HEK293T (cell line): ENCODE measurements at regions not wholly inside any gene's neighbourhood (a gene's known extent, or its start where the extent isn't known, plus 50 kb on each side); places are given as distances from the start of the nearest gene placed in this dataset.

Source experiments
- CTCF ChIA-PET: fragments of 350-600 bp; formaldehyde crosslinking; extraction: SDS; loops from one replicate; lab custom pipeline; 2021; ENCODE audit warnings: antibody characterized with exemption, inconsistent platforms; lab: Yijun Ruan, JAX
- POLR2A ChIA-PET: fragments of 350-600 bp; formaldehyde crosslinking; extraction: SDS; loops from one replicate; lab custom pipeline; 2020; ENCODE audit warnings: antibody characterized with exemption, inconsistent platforms; lab: Yijun Ruan, JAX
- DNase-seq: peaks from one replicate; pipeline ENCODE4 v3.0.0; 2012; ENCODE audit warnings: mixed read lengths; ENCODE audit errors: extremely low spot score
- ARNT ChIP-seq: fragments of 450-650 bp; IDR thresholded peaks from 2 replicates; pipeline ENCODE4 v1.6.1; 2017; ENCODE audit warnings: mild to moderate bottlenecking
- BHLHE40 ChIP-seq: fragments of 450-650 bp; IDR thresholded peaks from 2 replicates; pipeline ENCODE4 v1.6.1; 2016; ENCODE audit warnings: mild to moderate bottlenecking, moderate library complexity, borderline replicate concordance
- CTBP1 ChIP-seq: fragments of 450-650 bp; IDR thresholded peaks from 2 replicates; pipeline ENCODE4 v1.6.1; 2016; ENCODE audit warnings: borderline replicate concordance
- ELF4 ChIP-seq: fragments of 450-650 bp; IDR thresholded peaks from 2 replicates; pipeline ENCODE4 v1.6.1; 2017; ENCODE audit warnings: antibody characterized with exemption
- FOXA1 ChIP-seq: fragments of 450-650 bp; IDR thresholded peaks from 2 replicates; pipeline ENCODE4 v1.6.1; 2016; ENCODE audit warnings: mild to moderate bottlenecking
- FOXK2 ChIP-seq: fragments of 450-650 bp; IDR thresholded peaks from 2 replicates; pipeline ENCODE4 v1.6.1; 2016; ENCODE audit warnings: mild to moderate bottlenecking
- FOXM1 ChIP-seq: fragments of 450-650 bp; IDR thresholded peaks from 2 replicates; pipeline ENCODE4 v1.6.1; 2017; ENCODE audit warnings: mild to moderate bottlenecking, borderline replicate concordance
- HDGF ChIP-seq: fragments of 450-650 bp; IDR thresholded peaks from 2 replicates; pipeline ENCODE4 v1.6.1; 2017; ENCODE audit warnings: antibody characterized with exemption, borderline replicate concordance
- L3MBTL2 ChIP-seq: fragments of 450-650 bp; conservative IDR thresholded peaks from 2 replicates; pipeline ENCODE4 v1.6.1; 2016; ENCODE audit warnings: mild to moderate bottlenecking
- LEF1 ChIP-seq: fragments of 450-650 bp; IDR thresholded peaks from 2 replicates; pipeline ENCODE4 v1.6.1; 2017; ENCODE audit warnings: mild to moderate bottlenecking, borderline replicate concordance
- NFRKB ChIP-seq: fragments of 450-650 bp; IDR thresholded peaks from 2 replicates; pipeline ENCODE4 v1.6.1; 2016; ENCODE audit warnings: mild to moderate bottlenecking, moderate library complexity
- PKNOX1 ChIP-seq: fragments of 450-650 bp; IDR thresholded peaks from 2 replicates; pipeline ENCODE4 v1.6.1; 2016
- SP1 ChIP-seq: fragments of 450-650 bp; IDR thresholded peaks from 2 replicates; pipeline ENCODE4 v1.6.1; 2017
- SUZ12 ChIP-seq: fragments of 450-650 bp; IDR thresholded peaks from 2 replicates; pipeline ENCODE4 v1.6.1; 2016; ENCODE audit warnings: mild to moderate bottlenecking
- TARDBP ChIP-seq: fragments of 450-650 bp; IDR thresholded peaks from 2 replicates; pipeline ENCODE4 v1.6.1; 2016
- ZNF384 ChIP-seq: fragments of 450-650 bp; IDR thresholded peaks from 2 replicates; pipeline ENCODE4 v1.6.1; 2016

GRCh38 chr4:23707652-23708026, 182.2 kb downstream of the PPARGC1A start:
- ChIA-PET CTCF (no interaction called here), POLR2A (no interaction called here)
- no peak for DNase-seq
- no peak for TF ChIP-seq FOXK2

GRCh38 chr4:23706972-23707651, 182.7 kb downstream of the PPARGC1A start:
- DNase-seq = no peak
- ChIA-PET POLR2A (no interaction called here), CTCF (no interaction called here)
- TF ChIP-seq NFRKB = no peak

DNA sequence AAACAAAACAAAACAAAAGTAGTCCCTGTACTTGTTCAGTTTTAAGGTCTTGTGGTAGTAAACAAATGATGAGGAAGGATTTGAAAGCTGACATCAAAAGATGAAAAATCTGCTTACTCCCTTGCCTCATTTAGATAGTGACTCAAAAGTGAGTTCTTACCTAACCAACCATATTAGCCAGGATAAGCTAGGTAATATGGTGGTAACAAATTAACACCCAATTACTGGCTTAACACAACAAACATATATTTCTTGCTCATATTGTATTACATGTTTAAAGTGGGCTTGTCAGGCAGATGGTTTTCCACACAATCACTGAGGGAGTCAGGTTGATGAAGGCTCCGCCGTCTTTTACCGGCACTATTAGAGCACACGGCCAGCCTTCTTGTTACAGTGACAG, 189.7 kb downstream of the PPARGC1A start:
- ChIA-PET POLR2A (no interaction called here), CTCF (no interaction called here)
- no peak for TF ChIP-seq FOXM1
- no peak for TF ChIP-seq NFRKB
- TF ChIP-seq BHLHE40 = no peak
- no peak for TF ChIP-seq FOXK2
- TF ChIP-seq LEF1 = no peak
- TF ChIP-seq TARDBP = no peak
- TF ChIP-seq ARNT = no peak
- TF ChIP-seq CTBP1 = no peak
- DNase-seq = no peak

DNA sequence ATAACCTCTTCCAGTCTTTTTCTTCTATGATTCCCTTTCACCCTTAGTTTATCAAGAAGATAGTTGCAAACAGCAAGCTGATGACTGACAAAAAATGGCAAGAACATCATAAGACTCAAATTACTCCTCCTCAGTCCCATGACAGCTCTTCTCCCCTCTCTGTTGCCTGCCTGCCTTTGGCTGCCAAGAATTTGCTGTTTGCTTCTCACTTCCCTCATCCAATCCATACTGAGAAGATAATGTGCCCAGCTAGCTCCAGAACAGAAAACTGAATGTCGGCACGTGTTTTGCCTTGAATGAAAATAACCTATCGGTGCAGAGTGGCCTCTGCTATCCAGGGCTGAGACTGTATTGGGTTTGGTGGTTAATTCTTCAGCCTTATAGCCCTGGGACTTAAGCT, 192.1 kb downstream of the PPARGC1A start:
- no peak for DNase-seq
- ChIA-PET POLR2A (no interaction called here), CTCF (no interaction called here)
- TF ChIP-seq BHLHE40 (no peak), TARDBP (no peak), HDGF (no peak), CTBP1 (no peak), FOXK2 (no peak), PKNOX1 (no peak), LEF1 (no peak), L3MBTL2 (no peak), NFRKB (no peak), ARNT (no peak), FOXA1 (no peak), FOXM1 (no peak), SP1 (no peak), ELF4 (no peak), SUZ12 (no peak), ZNF384 (no peak)

DNA sequence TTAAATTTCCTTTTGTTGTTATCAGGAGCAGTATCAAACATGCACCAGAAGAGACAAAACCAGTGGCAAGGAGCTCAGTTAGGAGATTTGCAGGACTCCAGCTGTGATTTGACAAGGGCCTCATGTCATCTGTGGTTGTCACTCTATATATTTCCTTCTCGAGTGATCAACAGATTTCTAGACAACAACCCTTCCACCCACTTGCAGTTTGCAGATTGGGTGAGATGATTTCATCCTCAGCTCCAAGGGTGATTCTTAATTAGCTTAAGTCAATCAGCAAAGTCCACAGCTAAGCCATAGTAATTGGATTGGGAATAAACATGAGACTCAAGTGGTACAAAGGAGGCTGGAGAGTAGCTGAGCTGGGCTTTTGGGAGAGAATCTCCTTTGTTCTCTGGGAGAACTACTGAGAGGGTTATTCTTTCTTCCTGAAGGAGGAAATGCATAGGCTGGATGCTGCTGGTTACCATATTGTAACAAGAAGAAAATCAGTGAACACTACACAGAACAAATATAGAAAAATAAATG, 192.8 kb downstream of the PPARGC1A start:
- TF ChIP-seq BHLHE40 = no peak
- no peak for TF ChIP-seq FOXA1
- TF ChIP-seq FOXK2 = no peak
- TF ChIP-seq HDGF = no peak
- no peak for TF ChIP-seq ELF4
- TF ChIP-seq CTBP1 = no peak
- TF ChIP-seq TARDBP = no peak
- no peak for TF ChIP-seq SUZ12
- no peak for TF ChIP-seq L3MBTL2
- TF ChIP-seq SP1 = no peak
- TF ChIP-seq PKNOX1 = no peak
- no peak for TF ChIP-seq LEF1
- no peak for TF ChIP-seq ZNF384
- no peak for TF ChIP-seq ARNT
- TF ChIP-seq NFRKB = no peak
- no peak for TF ChIP-seq FOXM1
- ChIA-PET CTCF (no interaction called here), POLR2A (no interaction called here)
- no peak for DNase-seq

DNA sequence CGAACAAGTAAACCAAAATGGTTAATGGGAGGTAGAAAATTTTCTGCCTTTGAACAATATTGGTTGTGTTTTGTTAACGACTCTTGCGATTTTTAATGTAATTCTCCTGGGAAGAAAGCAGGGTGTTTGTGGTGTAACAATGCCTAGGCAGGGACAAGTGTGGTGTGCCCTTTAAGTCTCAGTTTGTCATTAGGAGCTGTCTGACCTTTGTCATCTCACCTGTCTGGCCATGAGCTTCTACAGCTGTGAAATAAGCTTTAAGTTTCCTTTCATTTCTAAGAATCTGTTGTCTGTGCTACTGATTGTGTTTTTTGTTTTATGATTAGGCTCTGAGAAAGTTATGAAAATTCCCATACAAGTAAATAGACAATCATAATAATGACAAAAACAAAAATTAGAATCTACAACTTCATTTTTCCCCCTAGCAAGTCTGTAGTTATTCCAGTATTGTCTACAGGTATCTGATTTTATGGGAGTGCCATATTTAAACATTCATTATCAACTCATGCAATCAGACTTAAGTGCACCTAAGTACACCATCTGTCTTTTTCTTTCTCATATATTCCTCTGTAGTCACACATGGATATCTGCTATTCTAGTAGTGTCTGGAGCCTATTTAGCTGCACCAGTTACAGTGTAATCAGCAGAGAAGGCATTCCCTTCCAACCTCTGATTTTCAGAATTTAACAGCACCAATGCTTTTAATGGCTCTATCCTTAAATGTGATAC, 203.5 kb downstream of the PPARGC1A start:
- no peak for DNase-seq
- ChIA-PET POLR2A (no interaction called here), CTCF (no interaction called here)
- TF ChIP-seq FOXA1 (no peak), SP1 (no peak)

DNA sequence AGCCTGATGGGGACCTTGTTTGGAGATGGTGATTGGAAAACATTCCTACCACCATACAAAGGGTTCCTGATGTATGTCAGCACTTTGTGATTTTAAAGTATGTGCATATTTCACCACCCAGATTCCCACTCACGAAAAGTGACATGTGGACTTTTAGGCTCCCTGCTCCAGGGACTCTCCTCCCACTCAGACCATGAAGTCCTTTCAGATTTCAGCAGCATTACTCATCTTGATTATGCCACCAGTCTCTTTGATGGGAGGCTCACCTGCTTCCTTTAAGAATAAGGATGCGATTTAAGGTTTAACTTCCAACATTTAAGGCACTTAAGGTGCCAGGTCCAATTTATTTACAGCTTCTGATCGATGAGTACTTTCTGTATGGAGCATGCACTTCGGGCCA, 204.4 kb downstream of the PPARGC1A start:
- DNase-seq = no peak
- no peak for TF ChIP-seq ELF4
- TF ChIP-seq NFRKB = no peak
- TF ChIP-seq SP1 = no peak
- no peak for TF ChIP-seq PKNOX1
- TF ChIP-seq FOXM1 = no peak
- TF ChIP-seq SUZ12 = no peak
- TF ChIP-seq ZNF384 = no peak
- TF ChIP-seq HDGF = no peak
- TF ChIP-seq FOXK2 = no peak
- TF ChIP-seq L3MBTL2 = no peak
- no peak for TF ChIP-seq LEF1
- CTCF ChIA-PET = no interaction called here
- POLR2A ChIA-PET = no interaction called here
